Right hindlimb (tissue), 1 donor: ENCODE measurements at regions not wholly inside any gene's neighbourhood (a gene's known extent, or its start where the extent isn't known, plus 50 kb on each side); places are given as distances from the start of the nearest gene placed in this dataset.
"Not testable (repeated sequence)": the region's sequence is repeated elsewhere in the genome, so short reads cannot be mapped to it uniquely, and the experiment has no call there.

ENCODE experiments used
- DNase-seq: peaks from one replicate; pipeline ENCODE4 v3.0.0-alpha.2; 2018

DNA sequence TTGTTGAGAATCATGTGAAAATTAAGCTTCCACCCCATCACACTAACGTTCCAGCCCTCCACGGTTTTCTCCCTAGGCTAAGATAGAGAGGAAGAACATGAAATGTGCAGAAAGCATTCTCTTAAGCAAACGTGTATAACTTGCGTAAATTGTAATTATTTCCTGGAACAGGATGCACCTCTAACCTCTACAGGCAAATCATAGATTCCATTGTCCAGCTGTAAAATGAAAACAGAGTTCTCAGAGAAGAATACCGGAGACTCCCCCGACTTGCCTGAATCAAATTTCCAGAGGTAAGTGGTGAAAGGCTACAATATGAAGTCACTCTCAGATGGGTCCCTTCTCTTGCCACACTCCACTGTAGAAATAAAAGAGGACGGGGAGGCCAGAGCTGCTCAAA is 211.4 kb downstream of the FAM72C start:
- not testable (repeated sequence) for DNase-seq

DNA sequence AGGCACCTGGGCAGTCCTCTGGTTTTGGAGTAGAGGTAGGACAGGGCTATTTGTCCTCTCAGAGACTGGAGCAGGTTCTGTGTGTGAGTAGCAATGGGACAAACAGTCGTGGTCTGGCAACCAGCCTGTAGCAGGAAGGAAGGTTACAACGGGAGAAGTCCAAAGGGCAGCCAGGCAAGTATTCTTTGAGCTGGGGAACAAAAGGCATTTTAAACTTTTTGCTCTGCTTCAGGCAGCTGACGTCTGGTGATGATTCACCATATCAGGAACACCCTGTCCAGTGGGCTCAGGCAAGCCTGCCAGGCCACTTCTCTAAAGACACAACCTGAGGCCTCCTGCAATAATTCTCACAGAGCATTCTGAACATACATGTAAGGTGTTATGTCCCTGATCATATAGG is 215.8 kb downstream of the FAM72C start:
- not testable (repeated sequence) for DNase-seq

DNA sequence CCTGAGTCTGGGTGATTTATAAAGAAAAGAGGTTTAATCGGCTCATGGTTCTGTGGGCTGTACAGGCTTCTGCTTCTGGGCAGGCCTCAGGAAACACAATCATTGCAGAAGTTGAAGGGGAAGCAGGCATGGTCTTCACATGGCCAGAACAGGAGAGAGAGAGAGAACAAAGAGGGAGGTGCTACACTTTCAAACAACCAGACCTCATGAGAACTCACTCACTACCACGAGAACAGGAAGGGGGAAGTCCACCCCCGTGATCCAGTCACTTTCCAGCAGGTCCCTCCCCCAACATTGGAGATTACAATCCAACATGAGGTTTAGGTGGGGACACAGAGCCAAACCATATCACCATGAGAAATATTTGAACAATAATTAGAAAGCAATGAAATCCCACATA is 222.9 kb downstream of the FAM72C start:
- DNase-seq = no peak

DNA sequence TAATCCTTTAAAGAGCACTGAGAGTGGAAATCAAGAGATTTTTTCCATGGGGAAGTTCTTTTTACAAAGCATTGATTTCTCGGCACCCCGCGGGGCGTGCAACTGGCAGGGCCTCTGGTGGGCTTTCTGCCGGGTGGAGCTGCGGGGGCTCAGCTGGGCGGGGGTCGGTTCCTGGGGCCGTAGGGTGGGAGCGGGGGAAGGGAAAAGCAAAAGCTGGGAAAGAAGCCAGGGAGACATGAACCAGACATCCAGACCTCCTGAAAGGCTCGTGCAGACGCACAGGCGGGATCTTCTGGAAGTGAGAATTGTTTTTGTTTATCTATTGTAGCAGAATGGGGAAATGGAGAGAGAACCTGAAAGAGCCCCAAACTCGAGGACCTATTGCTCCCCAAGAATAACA is 235.2 kb downstream of the FAM72C start:
- DNase-seq = no peak

DNA sequence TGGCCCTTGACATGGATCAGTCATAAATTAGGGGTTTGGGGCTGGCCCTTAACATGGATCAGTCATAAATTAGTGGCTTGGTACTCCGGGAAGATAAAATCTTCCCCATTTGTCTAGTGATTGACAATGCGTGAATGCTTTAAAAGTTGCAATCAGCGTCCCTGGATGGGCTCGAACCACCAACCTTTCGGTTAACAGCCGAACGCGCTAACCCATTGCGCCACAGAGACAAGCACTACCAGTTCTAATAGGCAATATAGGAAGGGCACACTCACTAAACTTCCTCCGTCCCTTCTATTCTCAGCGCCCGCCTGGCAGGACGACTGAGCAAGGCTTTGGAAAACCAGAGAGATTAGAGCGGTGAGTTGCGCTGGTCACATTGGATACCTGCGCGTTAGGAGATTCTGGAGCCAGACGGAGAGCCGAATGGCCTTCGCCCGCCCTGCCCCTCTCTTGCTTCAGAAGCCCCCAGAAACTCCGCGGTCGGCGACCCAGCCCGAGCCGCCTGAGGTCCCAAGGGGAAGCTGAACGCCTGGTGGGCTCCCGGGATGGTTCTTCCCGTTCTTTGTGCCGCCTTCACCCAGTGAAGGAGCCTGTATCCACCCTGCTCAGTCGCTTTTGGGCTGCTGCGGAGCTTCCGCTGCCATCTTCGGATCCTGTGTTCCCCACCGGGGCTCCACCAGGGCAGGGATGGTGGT is 235.9 kb downstream of the FAM72C start:
- no peak for DNase-seq

DNA sequence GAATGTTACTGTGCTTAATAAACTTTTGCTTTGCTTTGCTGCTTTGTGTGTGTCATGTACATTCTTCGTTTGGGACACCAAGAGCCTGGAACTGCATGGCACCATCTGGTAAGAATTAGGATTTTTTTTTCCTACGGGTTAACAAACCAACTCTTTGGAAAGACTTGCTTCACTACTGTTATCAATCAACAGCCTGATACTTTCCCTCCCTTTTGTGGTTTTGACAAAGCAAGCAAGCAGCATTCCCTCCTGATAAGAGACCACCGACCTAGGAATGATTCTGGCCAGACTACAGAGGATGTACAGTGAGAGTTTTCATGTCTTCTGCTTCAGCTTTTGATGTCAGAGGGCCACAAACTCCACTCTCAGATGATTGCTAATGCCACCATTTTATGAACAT is 237.5 kb downstream of the FAM72C start:
- DNase-seq = not testable (repeated sequence)

DNA sequence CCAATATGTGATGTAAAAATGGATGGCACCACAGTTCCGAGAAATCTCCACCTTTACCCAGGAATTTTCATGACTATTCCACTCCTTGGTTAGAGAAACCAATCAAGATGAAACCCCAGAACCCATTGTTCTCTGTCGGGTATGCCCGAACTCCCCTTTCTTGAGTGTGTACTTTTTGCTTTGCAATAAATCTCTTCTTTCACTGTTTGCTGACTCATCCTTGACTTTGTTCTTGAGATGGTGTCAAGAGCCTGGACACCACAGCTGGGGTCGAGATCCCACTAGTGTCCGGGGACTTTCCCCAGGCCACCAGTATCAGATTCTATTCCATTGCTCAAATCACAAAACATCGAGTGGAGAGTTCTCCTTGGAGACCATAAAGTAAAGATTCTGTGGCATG is 240.9 kb downstream of the FAM72C start:
- DNase-seq = not testable (repeated sequence)

DNA sequence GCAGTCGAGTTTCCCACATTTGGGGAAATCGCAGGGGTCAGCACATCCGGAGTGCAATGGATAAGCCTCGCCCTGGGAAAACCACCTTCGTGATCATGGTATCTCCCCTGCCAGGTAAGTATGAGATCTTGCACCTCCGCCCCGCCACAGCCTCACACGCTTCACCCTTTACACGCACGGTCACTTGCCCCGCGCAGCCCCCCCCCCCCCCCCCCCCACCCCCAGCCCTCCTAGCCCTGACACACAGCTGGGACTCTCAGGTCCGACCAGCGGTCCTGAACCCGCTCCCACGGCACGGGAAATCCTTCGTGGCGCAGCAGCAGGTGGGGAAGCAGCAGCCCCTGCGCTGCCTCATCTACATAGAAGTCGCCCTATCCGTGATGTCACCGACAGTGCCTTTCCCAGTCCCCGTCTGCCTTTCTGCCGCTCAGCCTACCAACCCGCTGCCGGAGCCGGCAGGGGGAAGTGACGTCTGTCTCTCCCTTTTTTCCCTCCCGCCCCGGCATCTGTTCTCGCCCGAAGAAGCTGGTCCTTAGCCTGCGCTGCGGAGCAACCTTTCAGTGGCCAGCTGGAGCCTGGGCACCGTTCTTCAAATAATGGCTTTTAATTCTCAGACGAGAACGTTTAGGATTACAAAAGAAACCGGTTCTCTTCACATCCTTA is 242.2 kb downstream of the FAM72C start:
- DNase-seq = not testable (repeated sequence)

DNA sequence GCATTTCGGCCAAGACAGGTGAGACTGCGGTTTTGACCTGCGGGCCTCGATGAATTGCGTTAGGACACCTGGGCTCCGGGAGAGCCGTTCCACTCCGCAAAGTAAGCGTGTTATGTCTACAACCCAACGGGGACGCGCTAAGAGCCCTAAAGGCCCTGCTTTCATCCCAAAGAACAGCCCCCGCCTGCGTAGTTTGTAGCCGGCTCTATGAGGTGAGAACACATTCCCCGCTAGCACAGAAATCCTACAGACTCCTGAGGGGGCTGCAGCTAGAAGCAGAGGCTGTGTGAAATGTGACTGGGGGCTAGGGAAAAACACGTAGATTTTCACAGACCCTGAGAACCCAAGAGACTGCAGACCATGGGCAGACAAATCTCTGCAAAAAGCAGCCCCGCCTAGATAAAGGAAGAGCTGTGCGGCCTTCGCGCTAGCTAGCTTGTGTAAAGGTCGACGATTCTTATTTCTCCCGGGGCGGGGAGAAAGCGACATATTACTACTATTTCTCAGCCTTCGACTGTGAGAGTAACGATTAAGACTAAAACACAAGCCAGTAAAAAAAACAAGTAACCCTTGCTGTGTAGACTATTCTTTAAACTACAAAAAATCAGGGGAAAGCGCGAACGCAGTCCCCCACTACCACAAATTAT is 242.9 kb downstream of the FAM72C start:
- DNase-seq = not testable (repeated sequence)

DNA sequence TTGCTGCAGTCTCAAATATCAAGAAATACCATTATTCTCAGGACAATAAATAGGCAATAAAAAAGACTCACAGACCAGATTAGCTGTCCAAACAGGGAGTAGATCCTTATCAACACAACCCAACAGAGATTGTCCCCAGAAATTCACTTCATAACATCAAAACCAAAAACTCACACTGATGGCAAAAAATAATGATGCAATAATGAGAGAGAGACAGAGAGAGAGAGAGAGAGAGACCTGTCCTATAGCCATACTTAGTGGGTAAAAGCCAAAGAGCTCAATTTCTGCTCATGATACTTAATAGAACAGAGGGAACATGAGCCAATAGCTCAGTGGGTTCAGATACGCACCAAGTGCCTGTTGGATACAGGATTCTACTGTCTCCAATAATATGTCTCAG is 244.5 kb downstream of the FAM72C start:
- DNase-seq = no peak

DNA sequence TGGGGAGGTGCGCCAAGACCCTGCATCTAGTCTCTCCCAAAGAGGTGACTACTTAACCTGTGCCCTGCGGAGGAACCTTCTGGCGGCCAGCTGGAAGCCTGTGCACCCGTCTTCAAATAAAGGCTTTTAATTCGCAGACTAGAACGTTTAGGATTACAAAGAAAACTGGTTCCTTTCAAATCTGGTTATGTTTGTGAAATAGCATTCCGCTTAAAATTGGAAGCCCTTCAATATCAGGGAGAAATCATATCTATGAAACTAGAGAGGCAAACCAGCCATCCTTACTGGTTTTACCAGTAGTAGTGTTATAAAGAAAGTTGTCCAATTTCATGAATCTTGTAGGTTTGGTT is 250.8 kb downstream of the FAM72C start:
- no peak for DNase-seq

DNA sequence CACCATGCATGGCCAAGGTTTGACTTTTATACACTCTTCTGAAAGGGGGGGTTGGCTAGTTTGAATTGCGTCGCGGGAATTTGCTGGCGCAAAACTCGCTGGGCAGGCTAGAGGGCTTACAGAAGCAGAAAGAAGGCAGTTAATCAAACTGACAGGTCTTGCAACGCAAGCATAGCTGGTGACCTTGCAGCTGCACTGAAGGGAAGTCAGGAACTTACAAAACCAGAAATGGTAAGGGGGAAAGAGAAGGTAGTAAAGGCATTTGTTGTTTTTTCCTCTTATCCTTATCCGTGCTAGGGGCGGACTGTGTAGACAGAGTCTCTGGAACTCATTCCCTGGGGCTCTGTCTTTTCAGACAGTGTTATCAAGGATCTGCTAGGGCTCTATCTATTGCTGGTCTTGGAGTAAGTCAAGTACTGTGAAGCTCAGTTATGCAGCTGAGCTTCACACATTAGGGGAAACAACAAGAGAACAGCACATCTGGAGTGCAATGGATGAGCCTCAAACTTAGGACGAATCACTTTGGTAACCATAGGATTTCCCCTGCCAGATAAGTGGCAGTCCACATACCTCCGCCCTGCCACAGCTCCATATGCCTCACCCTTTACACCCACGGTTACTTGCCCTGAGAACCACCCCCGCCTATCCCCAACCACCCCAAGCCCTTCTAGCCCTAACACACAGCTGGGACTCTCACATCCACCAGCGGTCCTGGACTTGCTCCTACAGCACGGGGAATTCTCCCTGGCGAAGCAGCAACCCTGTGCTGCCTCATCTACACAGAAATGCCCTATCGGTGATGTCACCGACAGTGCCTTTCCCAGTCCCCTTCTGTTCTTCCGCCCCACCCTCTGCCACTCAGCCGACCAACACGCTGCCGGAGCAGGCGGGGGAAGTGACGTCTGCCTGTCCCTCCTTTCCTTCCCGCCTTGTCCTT is 251.4 kb downstream of the FAM72C start:
- no peak for DNase-seq

DNA sequence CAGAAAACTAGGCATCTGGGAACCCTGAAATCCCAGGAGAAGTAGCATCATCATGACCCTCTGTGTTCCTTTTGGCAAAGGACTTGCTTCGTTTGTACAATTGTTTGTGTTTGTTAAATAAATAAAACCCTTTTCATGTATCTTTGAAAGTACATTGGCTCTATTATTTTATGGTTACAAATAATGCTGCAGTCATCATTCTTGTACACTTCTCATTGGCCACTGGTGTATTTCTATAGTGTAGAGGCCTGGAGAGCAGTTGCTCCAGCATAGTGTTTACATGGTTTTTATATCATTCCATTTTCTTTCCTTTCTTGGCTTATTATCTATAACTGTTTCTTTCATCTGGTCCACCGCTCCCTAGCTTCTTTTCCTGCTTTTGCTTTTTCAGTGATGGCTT is 253.3 kb downstream of the FAM72C start:
- DNase-seq = no peak

DNA sequence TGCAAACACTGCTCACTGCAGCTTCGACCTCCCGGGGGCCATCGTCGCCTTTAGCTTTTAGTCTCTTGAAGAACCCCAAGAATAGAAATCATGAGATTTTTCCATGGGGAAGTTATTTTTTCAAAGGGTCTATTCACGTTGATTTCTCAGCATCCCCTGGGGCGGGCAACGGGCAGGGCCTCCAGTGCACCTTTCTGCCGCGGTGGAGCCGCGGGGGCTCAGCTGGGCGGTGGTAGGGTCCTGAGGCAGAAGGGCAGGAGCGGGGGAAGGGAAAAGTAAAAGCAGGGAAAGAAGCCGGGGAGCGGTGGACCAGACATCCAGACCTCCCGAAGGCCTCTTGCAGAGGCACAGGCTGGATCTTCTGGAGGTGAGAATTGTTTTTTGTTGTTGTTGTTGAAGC is 253.8 kb downstream of the FAM72C start:
- DNase-seq = no peak

DNA sequence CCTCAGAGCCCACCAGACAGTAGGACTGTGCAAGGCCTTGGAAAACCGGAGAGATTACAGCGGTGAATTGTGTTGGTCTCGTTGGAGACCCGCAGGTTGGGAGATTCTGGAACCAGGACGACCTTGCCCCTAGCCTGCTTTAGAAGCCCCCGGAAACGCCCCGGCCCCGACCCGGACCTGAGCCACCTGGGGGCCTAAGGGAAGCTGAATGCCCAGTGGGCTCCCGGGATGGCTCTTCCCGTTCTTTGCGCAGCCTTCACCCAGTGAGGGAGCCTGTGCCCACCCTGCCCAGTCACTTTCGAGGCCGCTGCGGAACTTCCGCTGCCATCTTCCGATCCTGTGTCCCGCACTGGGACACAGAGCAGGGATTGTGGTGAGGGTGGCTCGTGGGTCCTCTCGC is 254.4 kb downstream of the FAM72C start:
- no peak for DNase-seq

DNA sequence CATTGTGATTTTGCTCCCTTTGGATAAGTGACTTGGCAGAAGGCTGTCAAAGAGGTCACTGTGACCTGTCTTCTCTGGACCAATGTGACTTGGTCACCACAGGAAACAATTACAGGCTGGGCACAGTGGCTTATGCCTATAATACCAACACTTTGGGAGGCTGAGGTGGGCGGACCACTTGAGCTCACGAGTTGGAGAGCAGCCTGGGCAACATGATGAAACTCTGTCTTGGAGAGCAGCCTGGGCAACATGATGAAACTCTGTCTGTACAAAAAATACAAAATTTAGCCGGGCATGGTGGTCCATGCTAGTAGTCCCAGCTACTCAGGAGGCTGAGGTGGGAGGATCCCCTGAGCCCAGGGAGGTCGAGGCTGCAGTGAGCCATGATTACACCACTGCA is 256.9 kb downstream of the FAM72C start:
- DNase-seq = not testable (repeated sequence)

DNA sequence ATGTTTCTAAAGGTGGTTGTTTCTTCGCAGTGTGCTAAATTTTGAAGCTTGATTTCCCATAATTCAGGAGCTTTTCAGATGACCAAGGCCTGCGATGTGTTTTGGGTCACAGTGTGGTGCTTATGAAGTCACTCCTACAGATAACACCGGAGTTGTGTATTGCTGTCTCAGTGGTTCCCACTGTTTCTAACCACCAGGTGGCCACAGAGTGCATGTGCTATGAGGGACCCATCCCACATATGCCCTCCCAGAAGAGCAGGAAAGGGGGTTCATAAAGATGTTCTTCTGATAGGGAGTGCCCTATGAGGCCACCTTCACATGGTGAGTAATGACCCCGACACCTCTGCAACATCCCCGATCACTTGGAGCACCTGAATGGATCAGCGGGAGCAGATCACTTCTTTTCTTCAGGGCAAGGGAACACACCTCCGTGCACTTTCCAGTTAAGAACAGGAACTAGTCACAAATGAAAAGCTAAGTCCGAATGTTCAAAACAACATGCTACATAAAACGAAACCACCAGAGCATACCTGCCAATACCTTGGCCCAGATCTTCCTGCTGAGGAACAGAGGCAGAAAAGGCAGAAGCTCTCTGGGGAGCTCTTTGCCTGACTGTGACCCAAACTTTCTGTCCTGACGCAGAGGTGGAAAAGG is 262.1 kb downstream of the FAM72C start:
- DNase-seq = not testable (repeated sequence)

DNA sequence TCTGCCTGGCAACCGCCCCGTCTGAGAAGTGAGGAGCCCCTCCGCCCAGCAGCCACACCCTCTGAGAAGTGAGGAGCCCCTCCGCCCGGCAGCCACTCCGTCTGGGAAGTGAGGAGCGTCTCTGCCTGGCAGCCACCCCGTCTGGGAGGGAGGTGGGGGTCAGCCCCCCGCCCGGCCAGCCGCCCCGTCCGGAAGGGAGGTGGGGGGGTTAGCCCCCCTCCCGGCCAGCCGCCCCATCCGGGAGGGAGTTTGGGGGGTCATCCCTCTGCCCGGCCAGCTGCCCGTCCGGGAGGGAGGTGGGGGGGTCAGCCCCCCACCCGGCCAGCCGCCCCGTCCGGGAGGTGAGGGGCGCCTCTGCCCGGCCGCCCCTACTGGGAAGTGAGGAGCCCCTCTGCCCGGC is 269.0 kb downstream of the FAM72C start:
- not testable (repeated sequence) for DNase-seq

DNA sequence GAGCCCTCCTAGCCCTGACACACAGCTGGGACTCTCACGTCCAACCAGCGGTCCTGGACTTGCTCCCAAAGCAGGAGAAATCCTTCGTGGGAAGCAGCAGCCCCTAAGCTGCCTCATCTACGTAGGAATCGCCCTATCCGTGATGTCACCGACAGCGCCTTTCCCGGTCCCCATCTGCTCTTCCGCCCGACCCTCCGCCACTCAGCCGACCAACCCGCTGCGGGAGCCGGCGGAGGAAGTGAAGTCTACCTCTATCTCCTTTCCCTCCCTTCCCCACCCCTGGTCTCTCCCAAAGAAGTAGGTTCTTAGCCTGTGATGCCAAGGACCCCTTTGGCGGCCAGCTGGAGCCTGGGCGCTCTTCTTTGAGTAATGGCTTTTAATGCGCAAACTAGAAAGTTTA is 272.1 kb downstream of the FAM72C start:
- no peak for DNase-seq

DNA sequence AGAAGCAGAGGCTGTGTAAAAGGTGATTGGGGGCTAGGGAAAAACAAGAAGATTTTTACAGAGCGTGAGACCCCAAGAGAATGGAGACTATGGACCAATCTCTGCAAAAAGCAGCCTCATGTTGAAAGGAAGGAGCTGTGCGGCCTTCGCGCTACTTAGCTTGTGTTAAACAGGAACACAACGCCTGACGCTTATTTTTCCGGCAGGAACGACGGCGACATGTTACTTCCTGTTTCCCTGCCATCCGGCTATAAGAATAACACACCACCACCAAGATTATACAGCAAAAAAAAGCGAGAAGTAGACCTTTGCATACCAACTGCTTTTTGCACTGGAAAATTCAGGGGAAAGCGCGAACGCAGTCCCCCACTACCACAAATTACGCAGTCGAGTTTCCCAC is 272.7 kb downstream of the FAM72C start:
- no peak for DNase-seq

DNA sequence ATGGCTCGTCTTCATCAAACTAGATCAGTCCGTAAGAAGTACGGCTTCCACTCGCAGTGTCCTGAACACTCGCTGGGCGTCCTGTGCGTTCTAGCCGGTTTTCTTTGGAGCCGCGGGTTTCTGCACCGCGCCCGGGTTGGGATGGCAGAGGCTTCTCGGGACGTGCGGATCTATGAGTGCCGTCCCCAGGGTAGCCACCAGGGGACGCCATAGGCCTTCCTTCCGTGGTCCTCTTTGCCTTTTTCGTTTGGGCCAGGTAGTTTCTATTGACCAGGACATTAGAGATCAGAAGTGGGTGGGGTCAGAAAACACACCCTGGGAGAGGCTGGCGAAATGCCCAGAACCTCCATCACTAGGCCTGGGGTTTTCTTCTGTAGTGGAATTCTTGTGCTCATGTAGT is 273.8 kb downstream of the FAM72C start:
- DNase-seq = no peak

DNA sequence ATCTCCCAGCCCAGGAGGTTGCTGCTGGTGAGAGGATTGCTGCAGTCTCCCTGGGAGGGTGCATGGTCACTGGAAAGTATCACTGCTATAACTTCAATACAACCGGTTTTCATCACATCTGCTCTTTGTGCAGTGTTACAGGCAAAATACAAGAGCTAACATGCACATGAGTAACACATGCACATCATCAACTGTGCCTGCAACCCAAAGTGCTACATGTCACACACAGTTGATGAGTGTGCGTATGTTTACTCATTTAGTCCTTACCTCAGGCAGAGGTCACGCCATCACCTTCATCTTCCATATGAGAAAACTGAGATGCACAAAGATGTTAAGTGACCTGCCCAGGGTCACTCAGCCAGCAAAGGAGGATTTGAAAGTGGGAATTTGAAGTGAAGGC is 277.7 kb downstream of the FAM72C start:
- no peak for DNase-seq
